Right atrium auricular region (tissue), 2 donors: ENCODE measurements at regions not wholly inside any gene's neighbourhood (a gene's known extent, or its start where the extent isn't known, plus 50 kb on each side); places are given as distances from the start of the nearest gene placed in this dataset.

ENCODE experiments used
- DNase-seq: peaks from one replicate; pipeline ENCODE4 v3.0.0-alpha.2; 2019; ENCODE audit warnings: low spot score
- H3K27ac ChIP-seq, 2 donors: fragments of 200-600 bp; sonication (generic); 1 replicate in 1 of 2; 2 replicates in 1 of 2; pipeline ENCODE4 v1.5.1; 2016 to 2019
- H3K27me3 ChIP-seq, 2 donors: fragments of 200-600 bp; sonication (generic); one replicate each; pipeline versions ENCODE4 v1.5.1 to v1.6.0; 2017 to 2019
- H3K36me3 ChIP-seq: fragments of 200-600 bp; sonication (generic); one replicate; pipeline ENCODE4 v1.5.1; 2016
- H3K4me1 ChIP-seq, 2 donors: fragments of 200-600 bp; sonication (generic); one replicate each; pipeline versions ENCODE4 v1.5.1 to v1.6.0; 2017 to 2019
- H3K4me3 ChIP-seq, 2 donors: fragments of 200-600 bp; sonication (generic); 1 replicate in 1 of 2; 2 replicates in 1 of 2; pipeline ENCODE4 v1.5.1; 2017 to 2019; ENCODE audit warnings: mild to moderate bottlenecking in 1 of 2, moderate library complexity in 1 of 2
- H3K9me3 ChIP-seq, 2 donors: fragments of 200-600 bp; sonication (generic); one replicate each; pipeline ENCODE4 v1.5.1; 2019
- TF ChIP-seq, protein P1 (sequence below), 2 donors: fragments of 200-600 bp; sonication (generic); IDR thresholded peaks; one replicate each; pipeline ENCODE4 v1.5.1; 2019; ENCODE audit warnings: antibody characterized with exemption in 2 of 2

DNA sequence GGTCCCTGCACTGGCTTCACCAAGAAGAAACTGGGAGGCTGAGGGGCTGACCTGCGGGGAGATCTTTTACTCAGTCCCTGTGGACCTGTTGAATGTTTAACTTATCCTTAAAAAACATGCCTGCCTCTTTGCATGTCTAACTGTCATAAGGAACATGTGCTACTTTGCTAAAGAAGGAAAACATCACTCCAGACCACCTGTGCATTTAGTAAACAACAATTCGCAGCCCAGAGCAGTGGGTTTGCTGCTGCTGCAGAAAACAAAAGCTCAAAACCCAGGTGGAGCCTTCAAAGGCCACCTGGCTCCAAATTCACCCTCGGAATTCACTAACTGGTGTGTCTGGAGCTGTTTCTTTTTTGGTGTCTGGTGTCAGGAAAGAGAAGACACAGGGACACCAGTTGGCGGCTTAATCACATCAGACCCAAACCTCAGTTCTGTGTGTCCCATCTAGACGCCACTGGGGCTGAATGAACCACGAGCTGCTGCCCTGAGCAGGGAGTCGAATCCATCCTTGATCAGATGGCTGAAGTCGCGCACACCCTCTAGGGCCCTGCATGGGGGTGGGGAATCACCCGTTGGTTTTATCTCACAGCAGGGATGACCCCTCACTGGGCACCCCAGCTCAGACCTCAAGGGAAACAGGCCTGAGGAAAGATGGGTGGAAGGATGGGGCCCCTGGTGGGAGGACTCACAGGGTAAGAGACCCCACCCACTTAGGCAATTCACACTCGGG, 344.3 kb downstream of the PREX1 start:
- H3K27me3 ChIP-seq: no peaks in the 10 kb centered on the region
- no peaks in the 10 kb centered on the region for H3K4me1 ChIP-seq
- H3K4me3 ChIP-seq: no peak overlapping the region
- no peak for DNase-seq
- no peaks in the 10 kb centered on the region for H3K36me3 ChIP-seq
- no peak overlapping the region for H3K27ac ChIP-seq
- TF ChIP-seq, protein P1, sequence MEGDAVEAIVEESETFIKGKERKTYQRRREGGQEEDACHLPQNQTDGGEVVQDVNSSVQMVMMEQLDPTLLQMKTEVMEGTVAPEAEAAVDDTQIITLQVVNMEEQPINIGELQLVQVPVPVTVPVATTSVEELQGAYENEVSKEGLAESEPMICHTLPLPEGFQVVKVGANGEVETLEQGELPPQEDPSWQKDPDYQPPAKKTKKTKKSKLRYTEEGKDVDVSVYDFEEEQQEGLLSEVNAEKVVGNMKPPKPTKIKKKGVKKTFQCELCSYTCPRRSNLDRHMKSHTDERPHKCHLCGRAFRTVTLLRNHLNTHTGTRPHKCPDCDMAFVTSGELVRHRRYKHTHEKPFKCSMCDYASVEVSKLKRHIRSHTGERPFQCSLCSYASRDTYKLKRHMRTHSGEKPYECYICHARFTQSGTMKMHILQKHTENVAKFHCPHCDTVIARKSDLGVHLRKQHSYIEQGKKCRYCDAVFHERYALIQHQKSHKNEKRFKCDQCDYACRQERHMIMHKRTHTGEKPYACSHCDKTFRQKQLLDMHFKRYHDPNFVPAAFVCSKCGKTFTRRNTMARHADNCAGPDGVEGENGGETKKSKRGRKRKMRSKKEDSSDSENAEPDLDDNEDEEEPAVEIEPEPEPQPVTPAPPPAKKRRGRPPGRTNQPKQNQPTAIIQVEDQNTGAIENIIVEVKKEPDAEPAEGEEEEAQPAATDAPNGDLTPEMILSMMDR (IDR thresholded peaks at IDR 0.05): no peak
- no peaks in the 10 kb centered on the region for H3K9me3 ChIP-seq

- TF ChIP-seq, protein P1 (IDR thresholded peaks at IDR 0.05): no peak
- Histone ChIP-seq H3K4me3 (no peak overlapping the region), H3K27ac (no peak overlapping the region)
These were observed 345.0 kb downstream of the PREX1 start for GRCh38 chr20:48482790-48483189.

DNA sequence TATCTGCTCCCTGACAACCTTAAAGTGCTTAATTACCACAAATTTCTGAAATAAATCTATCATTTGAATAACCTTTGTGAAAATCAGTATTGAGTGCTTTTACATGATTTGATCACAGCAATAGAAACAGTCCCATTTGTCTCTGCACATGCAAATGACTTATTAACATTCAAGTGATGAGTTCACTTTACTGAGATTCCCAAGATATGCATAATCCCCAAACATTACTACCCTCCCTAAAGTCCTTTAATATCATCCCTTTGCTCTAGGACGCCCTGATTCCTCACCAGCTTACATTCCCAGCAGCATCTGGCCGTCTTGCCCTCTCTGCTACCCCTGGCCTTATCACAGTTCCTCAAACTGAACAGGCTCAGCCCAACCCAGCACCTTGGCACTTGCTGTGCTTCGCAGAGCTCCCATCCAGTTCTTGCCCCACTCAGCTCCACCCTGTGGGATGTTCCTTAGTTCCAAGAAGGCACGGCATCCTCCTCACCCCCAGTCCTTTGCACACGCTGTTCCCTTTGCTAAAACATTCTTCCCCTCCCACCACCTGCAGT, 347.5 kb downstream of the PREX1 start:
- H3K27me3 ChIP-seq: no peaks in the 10 kb centered on the region
- TF ChIP-seq, protein P1 (IDR thresholded peaks at IDR 0.05): no peak
- no peaks in the 10 kb centered on the region for H3K9me3 ChIP-seq
- no peak overlapping the region for H3K27ac ChIP-seq
- H3K4me3 ChIP-seq: no peak overlapping the region
- H3K4me1 ChIP-seq: no peaks in the 10 kb centered on the region
- DNase-seq: no peak
- H3K36me3 ChIP-seq: no peaks in the 10 kb centered on the region

More at GRCh38 chr20:48482790-48483189, 345.0 kb downstream of the PREX1 start:
- no peaks in the 10 kb centered on the region for H3K9me3 ChIP-seq
- H3K27me3 ChIP-seq: no peaks in the 10 kb centered on the region
- H3K4me1 ChIP-seq: no peaks in the 10 kb centered on the region
- no peaks in the 10 kb centered on the region for H3K36me3 ChIP-seq
- DNase-seq: no peak

GRCh38 chr20:48478806-48479585, 348.8 kb downstream of the PREX1 start:
- H3K27ac ChIP-seq: no peak overlapping the region
- H3K27me3 ChIP-seq: no peaks in the 10 kb centered on the region
- no peaks in the 10 kb centered on the region for H3K9me3 ChIP-seq
- no peak for DNase-seq
- no peak overlapping the region for H3K4me3 ChIP-seq
- H3K4me1 ChIP-seq: no peaks in the 10 kb centered on the region
- no peaks in the 10 kb centered on the region for H3K36me3 ChIP-seq
- TF ChIP-seq, protein P1 (IDR thresholded peaks at IDR 0.05): no peak

DNA sequence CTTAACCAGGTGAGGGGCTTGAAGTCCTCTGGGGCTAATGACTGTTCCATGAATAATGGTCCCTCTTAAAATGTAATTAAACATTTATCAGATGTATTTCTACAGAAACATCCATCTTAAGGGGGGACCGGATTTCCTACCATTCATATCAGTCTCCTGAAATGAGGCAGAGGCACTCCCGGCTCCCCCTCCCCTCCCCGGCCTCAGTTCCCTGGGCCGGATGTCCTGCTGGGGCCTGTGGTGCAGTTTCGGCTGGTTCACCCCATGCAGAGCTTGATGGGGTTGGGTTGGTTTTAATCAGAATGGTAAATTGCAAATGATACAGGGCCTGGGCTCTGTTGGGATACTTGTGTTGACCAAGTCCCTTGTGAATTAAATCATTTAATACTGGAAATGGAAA, 349.4 kb downstream of the PREX1 start:
- Histone ChIP-seq H3K36me3 (no peaks in the 10 kb centered on the region), H3K9me3 (no peaks in the 10 kb centered on the region), H3K4me3 (no peak overlapping the region), H3K27ac (no peak overlapping the region), H3K4me1 (no peaks in the 10 kb centered on the region), H3K27me3 (no peaks in the 10 kb centered on the region)
- DNase-seq: no peak
- TF ChIP-seq, protein P1 (IDR thresholded peaks at IDR 0.05): no peak
